ENCODE measurements at regions not wholly inside any gene's neighbourhood (a gene's known extent, or its start where the extent isn't known, plus 50 kb on each side); places are given as distances from the start of the nearest gene placed in this dataset.

GRCh38 chr1:30194046-30194619 is 529.3 kb downstream of the MATN1 start:
- H3K4me2 ChIP-seq, result no peak overlapping the region
- H3K9ac ChIP-seq, result no peak overlapping the region
- no peak overlapping the region for H2AFZ ChIP-seq (ENCODE audit: low read depth)
- H3K4me1 ChIP-seq (ENCODE audit: low read depth, poor library complexity, severe bottlenecking), result no peaks in the 10 kb centered on the region
- H3K79me2 ChIP-seq (ENCODE audit: insufficient read depth, low read depth), result no peaks in the 10 kb centered on the region
- H3K27ac ChIP-seq, result no peak overlapping the region
- no peak overlapping the region for H3K4me3 ChIP-seq (IDR thresholded peaks at IDR 0.05; ENCODE audit: insufficient read depth, low read depth, low read length)
- no peaks in the 10 kb centered on the region for H3K36me3 ChIP-seq (ENCODE audit: insufficient read depth)
- no peaks in the 10 kb centered on the region; the same call in 1 of the 2 replicates for H3K27me3 ChIP-seq (ENCODE audit: insufficient read depth, low read depth)
- no peaks in the 10 kb centered on the region for H4K20me1 ChIP-seq (ENCODE audit: insufficient read depth)
- no peak for TF ChIP-seq CTCF (conservative IDR thresholded peaks at IDR 0.05; ENCODE audit: low read depth, low read length)

GRCh38 chr1:30192969-30193630 is 530.3 kb downstream of the MATN1 start:
- Histone ChIP-seq H3K36me3 (ENCODE audit: insufficient read depth) (no peaks in the 10 kb centered on the region), H3K27me3 (ENCODE audit: insufficient read depth, low read depth) (no peaks in the 10 kb centered on the region; the same call in 1 of the 2 replicates), H3K79me2 (ENCODE audit: insufficient read depth, low read depth) (no peaks in the 10 kb centered on the region), H3K9ac (no peak overlapping the region), H2AFZ (ENCODE audit: low read depth) (no peak overlapping the region), H3K4me3 (IDR thresholded peaks at IDR 0.05; ENCODE audit: insufficient read depth, low read depth, low read length) (no peak overlapping the region), H3K27ac (no peak overlapping the region), H3K4me2 (no peak overlapping the region), H3K4me1 (ENCODE audit: low read depth, poor library complexity, severe bottlenecking) (no peaks in the 10 kb centered on the region), H4K20me1 (ENCODE audit: insufficient read depth) (no peaks in the 10 kb centered on the region)
- TF ChIP-seq CTCF (conservative IDR thresholded peaks at IDR 0.05; ENCODE audit: low read depth, low read length), result no peak

GRCh38 chr1:30191154-30191702 is 532.2 kb downstream of the MATN1 start:
- no peak for TF ChIP-seq CTCF (conservative IDR thresholded peaks at IDR 0.05; ENCODE audit: low read depth, low read length)
- Histone ChIP-seq H2AFZ (ENCODE audit: low read depth) (no peak overlapping the region), H3K4me2 (no peak overlapping the region), H3K36me3 (ENCODE audit: insufficient read depth) (no peaks in the 10 kb centered on the region), H3K79me2 (ENCODE audit: insufficient read depth, low read depth) (no peaks in the 10 kb centered on the region), H4K20me1 (ENCODE audit: insufficient read depth) (no peaks in the 10 kb centered on the region), H3K9ac (no peak overlapping the region), H3K4me3 (IDR thresholded peaks at IDR 0.05; ENCODE audit: insufficient read depth, low read depth, low read length) (no peak overlapping the region), H3K27ac (no peak overlapping the region), H3K27me3 (ENCODE audit: insufficient read depth, low read depth) (no peaks in the 10 kb centered on the region; the same call in 1 of the 2 replicates), H3K4me1 (ENCODE audit: low read depth, poor library complexity, severe bottlenecking) (no peaks in the 10 kb centered on the region)

GRCh38 chr1:30190511-30191153 is 532.8 kb downstream of the MATN1 start:
- Histone ChIP-seq H3K27ac (no peak overlapping the region), H3K9ac (no peak overlapping the region), H3K4me2 (no peak overlapping the region), H4K20me1 (ENCODE audit: insufficient read depth) (no peaks in the 10 kb centered on the region), H2AFZ (ENCODE audit: low read depth) (no peak overlapping the region), H3K36me3 (ENCODE audit: insufficient read depth) (no peaks in the 10 kb centered on the region), H3K4me3 (IDR thresholded peaks at IDR 0.05; ENCODE audit: insufficient read depth, low read depth, low read length) (no peak overlapping the region), H3K27me3 (ENCODE audit: insufficient read depth, low read depth) (no peaks in the 10 kb centered on the region; the same call in 1 of the 2 replicates), H3K79me2 (ENCODE audit: insufficient read depth, low read depth) (no peaks in the 10 kb centered on the region), H3K4me1 (ENCODE audit: low read depth, poor library complexity, severe bottlenecking) (no peaks in the 10 kb centered on the region)
- TF ChIP-seq CTCF (conservative IDR thresholded peaks at IDR 0.05; ENCODE audit: low read depth, low read length), result no peak

All from KMS-11 (cell line).